Upper lobe of left lung (tissue), 4 donors: ENCODE measurements at regions not wholly inside any gene's neighbourhood (a gene's known extent, or its start where the extent isn't known, plus 50 kb on each side); places are given as distances from the start of the nearest gene placed in this dataset.

Experiments used
- EP300 ChIP-seq, 4 donors: sonication (generic); formaldehyde crosslinking; IDR thresholded peaks; one replicate each; pipeline ENCODE4 v1.5.1; 2017; ENCODE audit warnings: antibody characterized with exemption in 4 of 4, control low read depth in 2 of 4
- POLR2A ChIP-seq, 4 donors: fragments of 450-650 bp; IDR thresholded peaks; one replicate each; pipeline ENCODE4 v1.5.1; 2016 to 2017; ENCODE audit warnings: antibody characterized with exemption in 4 of 4, mild to moderate bottlenecking in 2 of 4
- POLR2AphosphoS5 ChIP-seq, 2 donors: sonication (generic); formaldehyde crosslinking; IDR thresholded peaks; one replicate each; pipeline ENCODE4 v1.5.1; 2017; ENCODE audit warnings: antibody characterized with exemption in 2 of 2
- TF ChIP-seq, protein P1 (sequence below), 6 experiments: fragments of 450-650 bp in 4 of 6; fragments of 200-600 bp in 2 of 6; sonication (generic) in 2 of 6; IDR thresholded peaks; one replicate each; pipeline ENCODE4 v1.5.1; 2016 to 2019; ENCODE audit warnings: antibody characterized with exemption in 6 of 6

DNA sequence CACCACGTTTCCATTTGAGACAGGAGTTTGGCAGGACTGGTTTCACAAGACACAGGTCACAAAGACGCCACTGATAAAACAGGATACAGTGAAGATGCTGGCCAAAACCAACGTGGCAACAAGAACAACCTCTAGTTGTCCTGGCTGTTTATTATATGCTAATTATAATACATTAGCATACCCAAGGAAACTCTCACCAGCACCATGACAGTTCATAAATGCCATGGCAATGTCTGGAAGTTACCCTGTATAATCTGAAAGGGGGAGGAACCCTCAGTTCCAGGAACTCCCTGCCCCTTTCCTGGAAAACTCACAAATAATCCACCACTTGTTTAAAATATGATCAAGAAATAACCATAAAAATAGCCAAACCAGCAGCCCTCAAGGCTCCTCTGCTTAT lies 148.3 kb downstream of the RBM43 start:
- TF ChIP-seq, protein P1, sequence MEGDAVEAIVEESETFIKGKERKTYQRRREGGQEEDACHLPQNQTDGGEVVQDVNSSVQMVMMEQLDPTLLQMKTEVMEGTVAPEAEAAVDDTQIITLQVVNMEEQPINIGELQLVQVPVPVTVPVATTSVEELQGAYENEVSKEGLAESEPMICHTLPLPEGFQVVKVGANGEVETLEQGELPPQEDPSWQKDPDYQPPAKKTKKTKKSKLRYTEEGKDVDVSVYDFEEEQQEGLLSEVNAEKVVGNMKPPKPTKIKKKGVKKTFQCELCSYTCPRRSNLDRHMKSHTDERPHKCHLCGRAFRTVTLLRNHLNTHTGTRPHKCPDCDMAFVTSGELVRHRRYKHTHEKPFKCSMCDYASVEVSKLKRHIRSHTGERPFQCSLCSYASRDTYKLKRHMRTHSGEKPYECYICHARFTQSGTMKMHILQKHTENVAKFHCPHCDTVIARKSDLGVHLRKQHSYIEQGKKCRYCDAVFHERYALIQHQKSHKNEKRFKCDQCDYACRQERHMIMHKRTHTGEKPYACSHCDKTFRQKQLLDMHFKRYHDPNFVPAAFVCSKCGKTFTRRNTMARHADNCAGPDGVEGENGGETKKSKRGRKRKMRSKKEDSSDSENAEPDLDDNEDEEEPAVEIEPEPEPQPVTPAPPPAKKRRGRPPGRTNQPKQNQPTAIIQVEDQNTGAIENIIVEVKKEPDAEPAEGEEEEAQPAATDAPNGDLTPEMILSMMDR (IDR thresholded peaks at IDR 0.05), result no peak
- no peak for TF ChIP-seq EP300 (IDR thresholded peaks at IDR 0.05)
- no peak for TF ChIP-seq POLR2A (IDR thresholded peaks at IDR 0.05)
- no peak for TF ChIP-seq POLR2AphosphoS5 (IDR thresholded peaks at IDR 0.05)
